ENCODE measurements at regions not wholly inside any gene's neighbourhood (a gene's known extent, or its start where the extent isn't known, plus 50 kb on each side); places are given as distances from the start of the nearest gene placed in this dataset.

DNA sequence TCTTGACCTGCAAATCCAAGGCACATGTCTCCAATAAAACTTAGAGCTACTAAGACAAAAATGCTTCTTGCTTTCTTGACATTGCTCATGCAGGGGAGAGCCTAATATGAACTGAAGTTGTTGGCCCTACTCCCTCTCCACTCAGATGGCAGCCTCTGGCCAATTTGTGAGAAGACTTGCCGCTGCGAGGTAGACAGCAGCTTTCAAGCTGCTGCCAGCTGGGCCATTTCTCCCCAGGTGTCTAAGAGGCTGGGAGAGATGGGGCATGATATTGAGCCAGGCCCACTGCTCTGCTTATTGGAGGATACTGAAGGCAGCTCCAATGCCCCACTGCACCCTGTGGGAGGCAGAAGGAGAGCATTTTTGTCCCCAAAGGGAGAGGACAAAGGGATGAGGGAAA lies 380.5 kb downstream of the RASEF start:
- Mint-ChIP-seq H3K9me3 (ENCODE audit: insufficient read depth) (no peaks in the 10 kb centered on the region), H3K27me3 (no peaks in the 10 kb centered on the region), H3K4me1 (no peaks in the 10 kb centered on the region), H3K4me3 (no peak overlapping the region), H3K27ac (no peak overlapping the region)
- intact Hi-C loops (cut with micrococcal nuclease): no loop called here
- Histone ChIP-seq H3K9ac (ENCODE audit: low read length) (no peak overlapping the region), H3K79me2 (ENCODE audit: control insufficient read depth, insufficient read depth, low read length) (no peaks in the 10 kb centered on the region), H3K4me1 (ENCODE audit: control insufficient read depth in 2 of 2, insufficient read depth in 2 of 2, low read length in 2 of 2) (no peaks in the 10 kb centered on the region), H3K9me3 (ENCODE audit: control extremely low read depth in 1 of 3, control insufficient read depth in 2 of 3, insufficient read depth in 1 of 3, low read length in 2 of 3) (no peaks in the 10 kb centered on the region), H3K27me3 (replicated peaks in 1 of 4; ENCODE audit: control extremely low read depth in 1 of 4, control insufficient read depth in 3 of 4, insufficient read depth in 4 of 4, low read length in 3 of 4) (no peaks in the 10 kb centered on the region), H3K27ac (ENCODE audit: low read length in 2 of 2) (no peak overlapping the region), H2AFZ (ENCODE audit: insufficient read depth, low read depth, low read length, poor library complexity, severe bottlenecking) (no peak overlapping the region), H3K36me3 (replicated peaks in 1 of 2; ENCODE audit: control extremely low read depth in 1 of 2, control insufficient read depth in 1 of 2, extremely low read depth in 1 of 2, insufficient read depth in 2 of 2, low read length in 1 of 2) (no peaks in the 10 kb centered on the region), H4K20me1 (ENCODE audit: control insufficient read depth, insufficient read depth, low read length, poor library complexity, severe bottlenecking) (no peaks in the 10 kb centered on the region), H3K4me3 (ENCODE audit: control extremely low read depth in 1 of 5, extremely low read depth in 1 of 5, insufficient read depth in 1 of 5, low read depth in 2 of 5, low read length in 4 of 5) (no peak overlapping the region), H3K4me2 (replicated peaks; ENCODE audit: low read depth, low read length, poor library complexity, severe bottlenecking) (no peak overlapping the region)
- CTCF ChIA-PET: no interaction called here
- ATAC-seq (ENCODE audit: low read depth) (no peak), DNase-seq (no peak)
- WGBS (ENCODE audit: insufficient coverage): no CpG with 5 or more reads among the region's 2 CpGs
- POLR2A ChIA-PET: no interaction called here
- TF ChIP-seq, protein P1, sequence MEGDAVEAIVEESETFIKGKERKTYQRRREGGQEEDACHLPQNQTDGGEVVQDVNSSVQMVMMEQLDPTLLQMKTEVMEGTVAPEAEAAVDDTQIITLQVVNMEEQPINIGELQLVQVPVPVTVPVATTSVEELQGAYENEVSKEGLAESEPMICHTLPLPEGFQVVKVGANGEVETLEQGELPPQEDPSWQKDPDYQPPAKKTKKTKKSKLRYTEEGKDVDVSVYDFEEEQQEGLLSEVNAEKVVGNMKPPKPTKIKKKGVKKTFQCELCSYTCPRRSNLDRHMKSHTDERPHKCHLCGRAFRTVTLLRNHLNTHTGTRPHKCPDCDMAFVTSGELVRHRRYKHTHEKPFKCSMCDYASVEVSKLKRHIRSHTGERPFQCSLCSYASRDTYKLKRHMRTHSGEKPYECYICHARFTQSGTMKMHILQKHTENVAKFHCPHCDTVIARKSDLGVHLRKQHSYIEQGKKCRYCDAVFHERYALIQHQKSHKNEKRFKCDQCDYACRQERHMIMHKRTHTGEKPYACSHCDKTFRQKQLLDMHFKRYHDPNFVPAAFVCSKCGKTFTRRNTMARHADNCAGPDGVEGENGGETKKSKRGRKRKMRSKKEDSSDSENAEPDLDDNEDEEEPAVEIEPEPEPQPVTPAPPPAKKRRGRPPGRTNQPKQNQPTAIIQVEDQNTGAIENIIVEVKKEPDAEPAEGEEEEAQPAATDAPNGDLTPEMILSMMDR (IDR thresholded peaks at IDR 0.05): no peak
- TF ChIP-seq EZH2 (IDR thresholded peaks at IDR 0.05; ENCODE audit: borderline replicate concordance, insufficient read depth, low read depth, low read length, poor library complexity, severe bottlenecking): no peak

DNA sequence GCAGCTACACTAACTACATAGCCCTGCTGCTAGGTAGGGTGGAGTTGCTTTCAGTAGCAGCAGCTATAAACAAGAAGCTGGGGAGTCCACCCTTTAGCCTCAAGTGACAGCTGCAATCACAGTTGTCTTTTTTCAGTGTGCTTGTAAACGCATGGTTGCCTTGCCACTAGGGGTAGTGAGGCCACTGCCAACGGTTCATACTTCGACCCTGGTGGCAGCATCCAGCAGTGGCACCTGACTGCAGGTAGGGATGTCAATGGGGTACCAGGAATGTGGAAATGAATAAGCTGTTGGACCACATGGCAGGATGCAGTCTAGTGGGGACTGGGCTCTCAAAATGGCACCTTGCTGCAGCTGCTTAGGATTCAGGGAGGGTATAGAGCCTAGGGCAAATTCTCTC lies 367.2 kb downstream of the RASEF start:
- Histone ChIP-seq H3K9me3 (ENCODE audit: control extremely low read depth in 1 of 3, control insufficient read depth in 2 of 3, insufficient read depth in 1 of 3, low read length in 2 of 3) (peaks cover 2 to 11% (median 5%) of the 10 kb centered on the region in 3 donors), H3K9ac (ENCODE audit: low read length) (no peak overlapping the region), H3K79me2 (ENCODE audit: control insufficient read depth, insufficient read depth, low read length) (no peaks in the 10 kb centered on the region), H3K27me3 (replicated peaks in 1 of 4; ENCODE audit: control extremely low read depth in 1 of 4, control insufficient read depth in 3 of 4, insufficient read depth in 4 of 4, low read length in 3 of 4) (no peaks in the 10 kb centered on the region), H3K4me2 (replicated peaks; ENCODE audit: low read depth, low read length, poor library complexity, severe bottlenecking) (no peak overlapping the region), H3K36me3 (replicated peaks in 1 of 2; ENCODE audit: control extremely low read depth in 1 of 2, control insufficient read depth in 1 of 2, extremely low read depth in 1 of 2, insufficient read depth in 2 of 2, low read length in 1 of 2) (no peaks in the 10 kb centered on the region), H4K20me1 (ENCODE audit: control insufficient read depth, insufficient read depth, low read length, poor library complexity, severe bottlenecking) (no peaks in the 10 kb centered on the region), H3K4me3 (ENCODE audit: control extremely low read depth in 1 of 5, extremely low read depth in 1 of 5, insufficient read depth in 1 of 5, low read depth in 2 of 5, low read length in 4 of 5) (no peak overlapping the region), H3K4me1 (ENCODE audit: control insufficient read depth in 2 of 2, insufficient read depth in 2 of 2, low read length in 2 of 2) (no peaks in the 10 kb centered on the region), H2AFZ (ENCODE audit: insufficient read depth, low read depth, low read length, poor library complexity, severe bottlenecking) (no peak overlapping the region), H3K27ac (ENCODE audit: low read length in 2 of 2) (no peak overlapping the region)
- Mint-ChIP-seq H3K27me3 (no peaks in the 10 kb centered on the region), H3K9me3 (ENCODE audit: insufficient read depth) (peaks cover 9% of the 10 kb centered on the region), H3K4me1 (no peaks in the 10 kb centered on the region), H3K4me3 (no peak overlapping the region), H3K27ac (no peak overlapping the region)
- CTCF ChIA-PET: no interaction called here
- ATAC-seq (ENCODE audit: low read depth) (no peak), DNase-seq (no peak)
- WGBS (ENCODE audit: insufficient coverage): 88% methylated on average over 3 of the region's 3 CpGs
- no peak for TF ChIP-seq EZH2 (IDR thresholded peaks at IDR 0.05; ENCODE audit: borderline replicate concordance, insufficient read depth, low read depth, low read length, poor library complexity, severe bottlenecking)
- TF ChIP-seq, protein P1 (IDR thresholded peaks at IDR 0.05): no peak
- intact Hi-C loops (cut with micrococcal nuclease): no loop called here
- POLR2A ChIA-PET: no interaction called here
